ENCODE measurements at regions not wholly inside any gene's neighbourhood (a gene's known extent, or its start where the extent isn't known, plus 50 kb on each side); places are given as distances from the start of the nearest gene placed in this dataset.

GRCh38 chr3:11900824-11901223, 54.1 kb upstream of the TAMM41 start:
- TF ChIP-seq CTCF (IDR thresholded peaks at IDR 0.05) (no peak), POLR2A (IDR thresholded peaks at IDR 0.05) (no peak)
